NCI-H2029 (cell line): ENCODE measurements at regions not wholly inside any gene's neighbourhood (a gene's known extent, or its start where the extent isn't known, plus 50 kb on each side); places are given as distances from the start of the nearest gene placed in this dataset.
"Not testable (repeated sequence)": the region's sequence is repeated elsewhere in the genome, so short reads cannot be mapped to it uniquely, and the experiment has no call there.

Experiments used
- DNase-seq: peaks from one replicate; lab custom pipeline; 2025; lab: John Stamatoyannopoulos, UW

GRCh38 chr16:88245241-88246081, 137.3 kb upstream of the ZNF469 start:
- DNase-seq, result not testable (repeated sequence)

- DNase-seq, result not testable (repeated sequence)
These were observed 135.7 kb upstream of the ZNF469 start for GRCh38 chr16:88246955-88247582.

GRCh38 chr16:88247583-88247966, 135.2 kb upstream of the ZNF469 start:
- not testable (repeated sequence) for DNase-seq

GRCh38 chr16:88248761-88249160, 134.0 kb upstream of the ZNF469 start:
- not testable (repeated sequence) for DNase-seq

- DNase-seq, result not testable (repeated sequence)
These were observed 132.4 kb upstream of the ZNF469 start for GRCh38 chr16:88250381-88250780.

GRCh38 chr16:88252057-88252794, 130.5 kb upstream of the ZNF469 start:
- DNase-seq, result not testable (repeated sequence)

- not testable (repeated sequence) for DNase-seq
These were observed 124.6 kb upstream of the ZNF469 start for GRCh38 chr16:88258141-88258540.

- DNase-seq, result not testable (repeated sequence)
These were observed 123.8 kb upstream of the ZNF469 start for GRCh38 chr16:88258764-88259525.

GRCh38 chr16:88259538-88259937, 123.2 kb upstream of the ZNF469 start:
- DNase-seq, result not testable (repeated sequence)

GRCh38 chr16:88260146-88260545, 122.6 kb upstream of the ZNF469 start:
- DNase-seq, result not testable (repeated sequence)

GRCh38 chr16:88260881-88261665, 121.7 kb upstream of the ZNF469 start:
- not testable (repeated sequence) for DNase-seq

GRCh38 chr16:88261814-88262605, 120.7 kb upstream of the ZNF469 start:
- not testable (repeated sequence) for DNase-seq

- not testable (repeated sequence) for DNase-seq
These were observed 119.7 kb upstream of the ZNF469 start for GRCh38 chr16:88262858-88263563.

- DNase-seq, result not testable (repeated sequence)
These were observed 119.0 kb upstream of the ZNF469 start for GRCh38 chr16:88263681-88264287.

GRCh38 chr16:88264641-88265285, 118.0 kb upstream of the ZNF469 start:
- DNase-seq, result no peak

- not testable (repeated sequence) for DNase-seq
These were observed 117.3 kb upstream of the ZNF469 start for GRCh38 chr16:88265286-88265938.

- not testable (repeated sequence) for DNase-seq
These were observed 116.7 kb upstream of the ZNF469 start for GRCh38 chr16:88266036-88266435.
